H1 (cell line): ENCODE measurements at regions not wholly inside any gene's neighbourhood (a gene's known extent, or its start where the extent isn't known, plus 50 kb on each side); places are given as distances from the start of the nearest gene placed in this dataset.

Experiments used
- CEBPB ChIP-seq: IDR thresholded peaks from 2 replicates; pipeline ENCODE4 v1.6.1; 2012; ENCODE audit warnings: low read depth, low read length
- CHD7 ChIP-seq: fragments of 300-600 bp; sonication (generic); IDR thresholded peaks from 2 replicates; pipeline ENCODE4 v1.7.1; 2012; ENCODE audit warnings: low read length, moderate library complexity, mild to moderate bottlenecking, inconsistent platforms; ENCODE audit not compliant: insufficient replicate concordance
- POLR2A ChIP-seq, 2 experiments: IDR thresholded peaks; 1 replicate in 1 of 2; 2 replicates in 1 of 2; pipeline ENCODE4 v1.6.1; 2011; ENCODE audit warnings: low read depth in 2 of 2, low read length in 2 of 2, mild to moderate bottlenecking in 2 of 2; ENCODE audit errors: control extremely low read depth in 1 of 2
- RBBP5 ChIP-seq: IDR thresholded peaks from 2 replicates; pipeline ENCODE4 v1.7.1; 2012; ENCODE audit warnings: low read depth, mild to moderate bottlenecking, inconsistent platforms, low read length, moderate library complexity, borderline replicate concordance
- SIN3A ChIP-seq, 2 experiments: IDR thresholded peaks in 1 of 2; conservative IDR thresholded peaks in 1 of 2; 2 replicates each; pipeline ENCODE4 v1.6.1; 2011 to 2012; ENCODE audit warnings: low read length in 2 of 2, improper control_type of control experiment in 1 of 2, low read depth in 1 of 2, mild to moderate bottlenecking in 1 of 2
- YY1 ChIP-seq: IDR thresholded peaks from 2 replicates; pipeline ENCODE4 v1.6.1; 2011; ENCODE audit warnings: low read depth, mild to moderate bottlenecking, low read length
- TF ChIP-seq, protein P1 (sequence below), 3 experiments: IDR thresholded peaks; 1 replicate in 2 of 3; 2 replicates in 1 of 3; pipeline versions ENCODE4 v1.5.1 to v1.6.1; 2011; ENCODE audit warnings: low read length in 3 of 3, mild to moderate bottlenecking in 3 of 3, inconsistent platforms in 2 of 3, low read depth in 1 of 3, moderate library complexity in 1 of 3; ENCODE audit not compliant: insufficient read depth in 1 of 3; ENCODE audit errors: control extremely low read depth in 1 of 3
- TF ChIP-seq, protein P2 (sequence below): IDR thresholded peaks from 2 replicates; pipeline ENCODE4 v1.6.1; 2011; ENCODE audit warnings: low read length, improper control_type of control experiment

DNA sequence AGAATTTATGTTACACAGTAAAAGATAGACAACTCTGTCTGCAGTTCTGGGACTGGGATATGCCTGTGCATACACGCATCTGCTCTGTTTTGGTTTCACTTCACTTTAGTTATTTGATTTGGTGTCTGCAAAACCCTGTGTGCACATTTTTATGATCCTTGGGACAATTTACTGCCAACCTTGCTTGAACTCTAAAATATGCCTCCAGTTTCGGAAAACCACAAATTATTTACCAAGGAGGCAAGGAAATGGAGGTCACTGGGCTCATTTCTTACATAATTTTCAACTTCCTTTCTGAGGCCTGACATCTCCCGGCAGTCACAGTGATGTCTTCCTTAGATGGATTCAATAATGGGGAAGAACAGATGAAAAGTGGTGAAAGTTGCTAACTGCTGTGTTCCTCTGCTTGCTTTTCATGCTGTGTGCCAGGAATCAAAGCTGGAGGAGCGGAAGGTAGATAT, 61.2 kb upstream of the TAF11L2 start:
- TF ChIP-seq, protein P1, sequence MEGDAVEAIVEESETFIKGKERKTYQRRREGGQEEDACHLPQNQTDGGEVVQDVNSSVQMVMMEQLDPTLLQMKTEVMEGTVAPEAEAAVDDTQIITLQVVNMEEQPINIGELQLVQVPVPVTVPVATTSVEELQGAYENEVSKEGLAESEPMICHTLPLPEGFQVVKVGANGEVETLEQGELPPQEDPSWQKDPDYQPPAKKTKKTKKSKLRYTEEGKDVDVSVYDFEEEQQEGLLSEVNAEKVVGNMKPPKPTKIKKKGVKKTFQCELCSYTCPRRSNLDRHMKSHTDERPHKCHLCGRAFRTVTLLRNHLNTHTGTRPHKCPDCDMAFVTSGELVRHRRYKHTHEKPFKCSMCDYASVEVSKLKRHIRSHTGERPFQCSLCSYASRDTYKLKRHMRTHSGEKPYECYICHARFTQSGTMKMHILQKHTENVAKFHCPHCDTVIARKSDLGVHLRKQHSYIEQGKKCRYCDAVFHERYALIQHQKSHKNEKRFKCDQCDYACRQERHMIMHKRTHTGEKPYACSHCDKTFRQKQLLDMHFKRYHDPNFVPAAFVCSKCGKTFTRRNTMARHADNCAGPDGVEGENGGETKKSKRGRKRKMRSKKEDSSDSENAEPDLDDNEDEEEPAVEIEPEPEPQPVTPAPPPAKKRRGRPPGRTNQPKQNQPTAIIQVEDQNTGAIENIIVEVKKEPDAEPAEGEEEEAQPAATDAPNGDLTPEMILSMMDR (IDR thresholded peaks at IDR 0.05; ENCODE audit: control extremely low read depth in 1 of 3, insufficient read depth in 1 of 3, low read depth in 1 of 3, low read length in 3 of 3), result no peak
- no peak for TF ChIP-seq CEBPB
- no peak for TF ChIP-seq SIN3A (conservative IDR thresholded peaks at IDR 0.05 in 1 of 2, IDR thresholded peaks at IDR 0.05 in 1 of 2; ENCODE audit: low read depth in 1 of 2, low read length in 2 of 2)
- TF ChIP-seq, protein P2, sequence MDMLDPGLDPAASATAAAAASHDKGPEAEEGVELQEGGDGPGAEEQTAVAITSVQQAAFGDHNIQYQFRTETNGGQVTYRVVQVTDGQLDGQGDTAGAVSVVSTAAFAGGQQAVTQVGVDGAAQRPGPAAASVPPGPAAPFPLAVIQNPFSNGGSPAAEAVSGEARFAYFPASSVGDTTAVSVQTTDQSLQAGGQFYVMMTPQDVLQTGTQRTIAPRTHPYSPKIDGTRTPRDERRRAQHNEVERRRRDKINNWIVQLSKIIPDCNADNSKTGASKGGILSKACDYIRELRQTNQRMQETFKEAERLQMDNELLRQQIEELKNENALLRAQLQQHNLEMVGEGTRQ, result no peak
- no peak for TF ChIP-seq CHD7
- no peak for TF ChIP-seq POLR2A (IDR thresholded peaks at IDR 0.05; ENCODE audit: control extremely low read depth in 1 of 2, low read depth in 2 of 2, low read length in 2 of 2)
- TF ChIP-seq YY1, result no peak
- no peak for TF ChIP-seq RBBP5
